BJ (cell line): ENCODE measurements at regions not wholly inside any gene's neighbourhood (a gene's known extent, or its start where the extent isn't known, plus 50 kb on each side); places are given as distances from the start of the nearest gene placed in this dataset.

Experiments used
- CTCF ChIA-PET: fragments of 350-600 bp; formaldehyde crosslinking; extraction: SDS; loops from one replicate; lab custom pipeline; 2021; ENCODE audit warnings: antibody characterized with exemption, inconsistent platforms; lab: Yijun Ruan, JAX
- POLR2A ChIA-PET: fragments of 300-600 bp; sonication (Branson Sonifier 250); formaldehyde crosslinking; extraction: SDS; loops from one replicate; lab custom pipeline; 2021; ENCODE audit warnings: antibody characterized with exemption; lab: Charles Lee
- DNase-seq: peaks from one replicate; pipeline ENCODE4 v3.0.0-alpha.2; 2011; ENCODE audit warnings: low read depth
- H3K27me3 ChIP-seq: 2 replicates; pipeline ENCODE4 v1.6.0; 2011; ENCODE audit warnings: low read length; ENCODE audit not compliant: control insufficient read depth, insufficient read depth
- H3K36me3 ChIP-seq: 2 replicates; pipeline ENCODE4 v1.5.1; 2011; ENCODE audit warnings: low read length; ENCODE audit not compliant: control insufficient read depth, insufficient read depth
- H3K4me3 ChIP-seq: 2 replicates; pipeline ENCODE4 v1.5.1; 2011; ENCODE audit warnings: low read depth, mild to moderate bottlenecking, control low read depth, low read length
- TF ChIP-seq, protein P1 (sequence below): IDR thresholded peaks from 2 replicates; pipeline ENCODE4 v1.5.1; 2011; ENCODE audit warnings: low read depth, mild to moderate bottlenecking, control low read depth, inconsistent platforms, low read length, moderate library complexity; ENCODE audit not compliant: insufficient read depth

DNA sequence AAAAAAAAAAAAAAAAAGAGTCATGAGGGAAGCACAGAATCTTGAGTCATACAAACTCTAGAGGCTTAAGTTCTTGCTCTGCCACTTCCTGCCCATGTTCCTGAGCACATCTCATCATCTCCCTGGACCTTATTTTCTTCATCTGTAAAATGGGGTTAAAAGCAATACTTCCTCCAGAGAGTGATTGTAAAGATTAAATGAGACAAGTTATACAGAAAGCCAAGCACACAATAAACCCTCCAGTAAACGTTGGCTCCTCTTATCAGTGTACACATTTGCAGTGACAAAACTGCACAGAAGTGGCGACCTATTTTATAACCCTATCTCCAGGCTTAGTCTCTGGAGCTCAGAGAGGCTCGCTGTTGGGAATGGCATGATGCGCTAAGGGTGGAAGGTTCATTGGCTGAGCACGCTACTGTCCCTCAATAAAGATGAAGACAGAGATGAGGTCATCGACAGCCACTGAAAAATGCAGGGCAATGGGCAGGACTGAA, 82.1 kb downstream of the RRAGC start:
- ChIA-PET CTCF (no interaction called here), POLR2A (no interaction called here)
- Histone ChIP-seq H3K4me3 (no peak overlapping the region), H3K36me3 (no peaks in the 10 kb centered on the region), H3K27me3 (peaks cover 4% of the 10 kb centered on the region; the same call in 1 of the 2 replicates)
- TF ChIP-seq, protein P1, sequence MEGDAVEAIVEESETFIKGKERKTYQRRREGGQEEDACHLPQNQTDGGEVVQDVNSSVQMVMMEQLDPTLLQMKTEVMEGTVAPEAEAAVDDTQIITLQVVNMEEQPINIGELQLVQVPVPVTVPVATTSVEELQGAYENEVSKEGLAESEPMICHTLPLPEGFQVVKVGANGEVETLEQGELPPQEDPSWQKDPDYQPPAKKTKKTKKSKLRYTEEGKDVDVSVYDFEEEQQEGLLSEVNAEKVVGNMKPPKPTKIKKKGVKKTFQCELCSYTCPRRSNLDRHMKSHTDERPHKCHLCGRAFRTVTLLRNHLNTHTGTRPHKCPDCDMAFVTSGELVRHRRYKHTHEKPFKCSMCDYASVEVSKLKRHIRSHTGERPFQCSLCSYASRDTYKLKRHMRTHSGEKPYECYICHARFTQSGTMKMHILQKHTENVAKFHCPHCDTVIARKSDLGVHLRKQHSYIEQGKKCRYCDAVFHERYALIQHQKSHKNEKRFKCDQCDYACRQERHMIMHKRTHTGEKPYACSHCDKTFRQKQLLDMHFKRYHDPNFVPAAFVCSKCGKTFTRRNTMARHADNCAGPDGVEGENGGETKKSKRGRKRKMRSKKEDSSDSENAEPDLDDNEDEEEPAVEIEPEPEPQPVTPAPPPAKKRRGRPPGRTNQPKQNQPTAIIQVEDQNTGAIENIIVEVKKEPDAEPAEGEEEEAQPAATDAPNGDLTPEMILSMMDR, result no peak
- no peak for DNase-seq

DNA sequence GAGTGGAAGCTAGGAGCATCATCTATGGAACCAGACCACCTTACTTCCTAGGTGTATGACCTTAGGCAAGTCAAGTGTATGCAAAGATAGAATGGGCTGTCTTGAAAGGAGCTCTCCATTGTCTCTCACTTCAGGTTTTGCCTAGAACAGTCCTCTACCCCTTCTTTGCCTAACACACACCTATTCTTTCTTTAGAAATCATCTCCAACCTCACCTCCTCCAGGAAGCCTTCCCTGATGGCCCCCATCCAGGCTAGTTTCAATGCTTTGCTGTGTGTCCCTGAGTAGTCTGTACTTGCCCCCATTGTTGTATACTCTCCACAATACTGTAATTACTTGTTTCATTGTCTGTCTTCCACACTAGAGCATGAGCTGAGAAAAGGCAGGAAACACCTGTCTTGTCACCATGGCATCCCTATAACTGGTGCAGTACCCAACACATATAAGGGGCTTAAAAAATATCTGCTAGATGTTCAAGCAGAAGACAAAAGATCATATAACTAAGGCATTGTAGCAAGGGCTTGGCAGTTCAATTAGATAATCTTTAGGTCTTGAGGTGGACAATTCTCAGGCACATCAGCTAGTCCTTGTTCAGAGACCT, 83.0 kb downstream of the RRAGC start:
- Histone ChIP-seq H3K36me3 (no peaks in the 10 kb centered on the region), H3K27me3 (0 out of 2 replicates have a peak, but pooled peaks cover 4% of the 10 kb centered on the region), H3K4me3 (no peak overlapping the region)
- no peak for DNase-seq
- POLR2A ChIA-PET, result no interaction called here
- CTCF ChIA-PET, result no interaction called here
- TF ChIP-seq, protein P1, result no peak

DNA sequence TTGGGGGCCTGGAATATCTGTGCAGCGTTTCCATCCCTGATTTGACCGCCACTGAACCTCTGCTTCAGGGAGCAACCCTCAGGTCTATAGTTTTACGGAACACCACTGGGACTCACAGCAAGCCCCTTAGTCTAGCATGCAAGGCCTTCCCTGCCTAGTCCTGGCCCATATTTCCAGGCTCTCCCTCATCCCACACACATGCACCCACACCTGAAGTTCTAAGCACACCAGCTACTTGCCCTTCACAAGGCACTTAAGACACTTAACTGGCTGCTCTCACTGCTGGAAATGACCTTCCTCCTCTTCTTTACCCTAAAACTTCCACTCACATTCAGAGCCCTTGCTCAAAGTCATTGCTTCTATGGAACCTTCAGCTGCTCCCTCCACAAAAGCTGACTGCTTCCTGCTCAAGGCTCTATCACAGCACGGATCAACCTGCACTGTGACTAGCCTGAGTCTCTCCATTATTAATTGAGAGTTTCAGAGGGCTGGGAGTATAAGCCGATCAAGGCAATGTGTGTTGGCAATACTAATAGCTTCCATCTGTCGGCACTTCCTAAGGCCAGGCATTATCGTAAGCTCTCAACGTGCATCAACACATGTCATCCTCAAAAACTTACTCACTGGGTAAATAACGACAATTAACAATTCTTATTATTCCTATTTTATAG, 84.3 kb downstream of the RRAGC start:
- Histone ChIP-seq H3K36me3 (no peaks in the 10 kb centered on the region), H3K4me3 (no peak overlapping the region), H3K27me3 (0 out of 2 replicates have a peak, but pooled peaks cover 2% of the 10 kb centered on the region)
- ChIA-PET CTCF (no interaction called here), POLR2A (no interaction called here)
- DNase-seq, result no peak
- TF ChIP-seq, protein P1, result no peak

DNA sequence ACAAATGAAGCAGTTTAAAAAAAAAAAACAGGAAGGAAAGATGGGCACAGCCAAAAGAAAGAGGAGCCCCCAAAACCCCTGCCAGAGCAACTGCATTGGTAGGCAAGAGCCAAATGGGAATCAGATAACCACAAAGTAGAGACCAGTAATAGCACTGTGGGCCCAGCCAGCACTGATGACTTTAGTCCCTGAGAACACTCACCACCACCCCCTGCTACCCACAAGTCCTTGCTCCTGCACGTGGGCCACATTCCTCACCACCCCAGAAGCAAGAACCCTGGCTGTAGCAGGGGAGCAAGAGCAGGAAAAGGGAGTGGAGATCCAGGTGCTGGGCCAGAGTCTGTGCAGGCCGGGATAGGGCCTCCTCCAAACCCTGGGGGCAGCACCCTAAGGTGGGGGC, 86.1 kb downstream of the RRAGC start:
- no peak for DNase-seq

DNA sequence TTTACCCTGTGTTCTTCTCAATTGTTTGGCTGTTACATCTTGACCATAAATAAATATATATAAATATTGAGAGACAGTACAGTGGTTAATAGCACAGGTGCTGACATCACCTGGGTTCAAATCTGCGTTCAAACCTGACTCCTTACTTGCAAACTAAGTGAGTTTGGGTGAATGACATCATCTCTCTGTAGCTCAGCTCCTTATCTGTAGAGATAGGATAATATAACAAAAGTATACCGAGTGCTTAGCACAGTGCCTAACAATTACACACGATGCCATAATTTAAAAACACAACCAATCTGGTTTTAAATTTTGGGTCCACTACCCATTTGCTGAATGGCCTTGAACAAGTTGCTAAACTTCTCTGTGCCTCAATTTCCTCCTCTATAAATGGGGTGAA, 86.6 kb downstream of the RRAGC start:
- H3K36me3 ChIP-seq, result no peaks in the 10 kb centered on the region
- ChIA-PET POLR2A (no interaction called here), CTCF (no interaction called here)
- 0 out of 2 replicates have a peak, but pooled peaks cover 2% of the 10 kb centered on the region for H3K27me3 ChIP-seq
- DNase-seq, result no peak
- TF ChIP-seq, protein P1, result no peak
- H3K4me3 ChIP-seq, result no peak overlapping the region

More for the DNA sequence above, 86.1 kb downstream of the RRAGC start:
- Histone ChIP-seq H3K4me3 (no peak overlapping the region), H3K36me3 (no peaks in the 10 kb centered on the region), H3K27me3 (0 out of 2 replicates have a peak, but pooled peaks cover 2% of the 10 kb centered on the region)
- TF ChIP-seq, protein P1, result no peak
- ChIA-PET POLR2A (no interaction called here), CTCF (no interaction called here)
